ENCODE measurements at regions not wholly inside any gene's neighbourhood (a gene's known extent, or its start where the extent isn't known, plus 50 kb on each side); places are given as distances from the start of the nearest gene placed in this dataset.
"Not testable (repeated sequence)": the region's sequence is repeated elsewhere in the genome, so short reads cannot be mapped to it uniquely, and the experiment has no call there.

- in situ Hi-C loops (cut with MboI; ENCODE audit: low sequenced_read_pairs, unreplicated experiment) = no loop called here
- no peak for DNase-seq (ENCODE audit: low spot score)
- no peak for TF ChIP-seq CTCF (IDR thresholded peaks at IDR 0.05; ENCODE audit: borderline replicate concordance, control extremely low read depth, extremely low read depth, insufficient read depth, missing control alignments)
These were observed 346.9 kb upstream of the SFSWAP start for GRCh38 chr12:131363841-131364495.

- no peak for DNase-seq (ENCODE audit: low spot score)
- in situ Hi-C loops (cut with MboI; ENCODE audit: low sequenced_read_pairs, unreplicated experiment) = no loop called here
- TF ChIP-seq CTCF (IDR thresholded peaks at IDR 0.05; ENCODE audit: borderline replicate concordance, control extremely low read depth, extremely low read depth, insufficient read depth, missing control alignments) = no peak
These were observed 345.7 kb upstream of the SFSWAP start for GRCh38 chr12:131364903-131365820.

- DNase-seq (ENCODE audit: low spot score) = no peak
- in situ Hi-C loops (cut with MboI; ENCODE audit: low sequenced_read_pairs, unreplicated experiment) = no loop called here
- TF ChIP-seq CTCF (IDR thresholded peaks at IDR 0.05; ENCODE audit: borderline replicate concordance, control extremely low read depth, extremely low read depth, insufficient read depth, missing control alignments) = no peak
These were observed 345.0 kb upstream of the SFSWAP start for GRCh38 chr12:131365821-131366260.

- DNase-seq (ENCODE audit: low spot score) = no peak
- no peak for TF ChIP-seq CTCF (IDR thresholded peaks at IDR 0.05; ENCODE audit: borderline replicate concordance, control extremely low read depth, extremely low read depth, insufficient read depth, missing control alignments)
- in situ Hi-C loops (cut with MboI; ENCODE audit: low sequenced_read_pairs, unreplicated experiment) = no loop called here
These were observed 344.5 kb upstream of the SFSWAP start for GRCh38 chr12:131366261-131366871.

- DNase-seq (ENCODE audit: low spot score); in situ Hi-C loops (cut with MboI; ENCODE audit: low sequenced_read_pairs, unreplicated experiment): not testable (repeated sequence)
These were observed 343.6 kb upstream of the SFSWAP start for GRCh38 chr12:131367067-131367982.

GRCh38 chr12:131367983-131368667, 342.8 kb upstream of the SFSWAP start:
- in situ Hi-C loops (cut with MboI; ENCODE audit: low sequenced_read_pairs, unreplicated experiment) = no loop called here
- no peak for TF ChIP-seq CTCF (IDR thresholded peaks at IDR 0.05; ENCODE audit: borderline replicate concordance, control extremely low read depth, extremely low read depth, insufficient read depth, missing control alignments)
- DNase-seq (ENCODE audit: low spot score) = no peak

Data from GM13976 (cell line).